BLaER1 treated with 17β-estradiol and CSF1 and Interleukin-3, amounts not matched to agents 10 nM and 100 nM (cell line): ENCODE measurements at regions not wholly inside any gene's neighbourhood (a gene's known extent, or its start where the extent isn't known, plus 50 kb on each side); places are given as distances from the start of the nearest gene placed in this dataset.

ENCODE experiments used
- H3K27ac ChIP-seq, 11 experiments: shearing (Covaris generic); formaldehyde crosslinking; 2 replicates each; pipeline ENCODE4 v1.8.1; 2022
- H3K27me3 ChIP-seq, 11 experiments: shearing (Covaris generic); formaldehyde crosslinking; 2 replicates each; pipeline ENCODE4 v1.8.1; 2022
- H3K36me3 ChIP-seq, 11 experiments: shearing (Covaris generic); formaldehyde crosslinking; 2 replicates each; pipeline ENCODE4 v1.8.1; 2022
- H3K4me1 ChIP-seq, 10 experiments: shearing (Covaris generic); formaldehyde crosslinking; 2 replicates each; pipeline ENCODE4 v1.8.1; 2022
- H3K4me2 ChIP-seq, 11 experiments: shearing (Covaris generic); formaldehyde crosslinking; 2 replicates each; pipeline ENCODE4 v1.8.1; 2022
- H3K4me3 ChIP-seq, 10 experiments: shearing (Covaris generic); formaldehyde crosslinking; 2 replicates each; pipeline ENCODE4 v1.8.1; 2022
- H3K9ac ChIP-seq, 11 experiments: shearing (Covaris generic); formaldehyde crosslinking; 2 replicates each; pipeline ENCODE4 v1.8.1; 2022
- H3K9me3 ChIP-seq, 11 experiments: shearing (Covaris generic); formaldehyde crosslinking; replicated peaks in 1 of 11; 2 replicates each; pipeline ENCODE4 v1.8.1; 2022
- H4K20me1 ChIP-seq, 11 experiments: shearing (Covaris generic); formaldehyde crosslinking; 2 replicates each; pipeline ENCODE4 v1.8.1; 2022
- Cebpa-rat ChIP-seq, 11 experiments: shearing (Covaris generic); IDR thresholded peaks; 2 replicates each; pipeline ENCODE4 v1.8.1; 2022

GRCh38 chr3:173275740-173276139, 121.8 kb upstream of the NLGN1 start:
- Histone ChIP-seq H3K4me3 (no peak overlapping the region), H3K4me2 (no peak overlapping the region), H3K4me1 (no peaks in the 10 kb centered on the region), H3K36me3 (no peaks in the 10 kb centered on the region), H3K27me3 (no peaks in the 10 kb centered on the region), H3K9ac (no peak overlapping the region), H3K27ac (no peak overlapping the region), H3K9me3 (0 out of 22 replicates have a peak, but pooled peaks cover 0 to 5% (median 0%) of the 10 kb centered on the region in 11 experiments), H4K20me1 (no peaks in the 10 kb centered on the region)
- no peak for TF ChIP-seq Cebpa-rat (IDR thresholded peaks at IDR 0.05)

GRCh38 chr3:173273838-173274237, 123.7 kb upstream of the NLGN1 start:
- no peak overlapping the region for H3K9ac ChIP-seq
- no peak overlapping the region for H3K4me3 ChIP-seq
- no peak for TF ChIP-seq Cebpa-rat (IDR thresholded peaks at IDR 0.05)
- peaks cover 0 to 13% (median 8%) of the 10 kb centered on the region in 10 experiments; a peak in 16 of 20 replicates for H3K4me1 ChIP-seq
- H3K27ac ChIP-seq, result no peak overlapping the region
- 0 out of 22 replicates have a peak, but pooled peaks cover 0 to 5% (median 0%) of the 10 kb centered on the region in 11 experiments for H3K9me3 ChIP-seq
- H3K27me3 ChIP-seq, result no peaks in the 10 kb centered on the region
- no peaks in the 10 kb centered on the region for H4K20me1 ChIP-seq
- no peaks in the 10 kb centered on the region for H3K36me3 ChIP-seq
- H3K4me2 ChIP-seq, result no peak overlapping the region

- no peak overlapping the region for H3K4me3 ChIP-seq
- H3K4me2 ChIP-seq, result no peak overlapping the region
- H3K27ac ChIP-seq, result no peak overlapping the region
- no peak for TF ChIP-seq Cebpa-rat (IDR thresholded peaks at IDR 0.05)
- H3K4me1 ChIP-seq, result peaks cover 0 to 13% (median 8%) of the 10 kb centered on the region in 10 experiments; a peak in 16 of 20 replicates
- no peaks in the 10 kb centered on the region for H4K20me1 ChIP-seq
- no peaks in the 10 kb centered on the region for H3K27me3 ChIP-seq
- no peaks in the 10 kb centered on the region for H3K9me3 ChIP-seq
- no peak overlapping the region for H3K9ac ChIP-seq
- no peaks in the 10 kb centered on the region for H3K36me3 ChIP-seq
Measured at GRCh38 chr3:173268781-173269180, 127.7 kb upstream of the SPATA16 start.

- Histone ChIP-seq H3K27me3 (no peaks in the 10 kb centered on the region), H3K9ac (no peak overlapping the region), H3K27ac (no peak overlapping the region), H3K4me2 (no peak overlapping the region), H3K9me3 (no peaks in the 10 kb centered on the region), H3K4me1 (peaks cover 0 to 13% (median 8%) of the 10 kb centered on the region in 10 experiments; a peak in 16 of 20 replicates), H4K20me1 (no peaks in the 10 kb centered on the region), H3K4me3 (no peak overlapping the region), H3K36me3 (no peaks in the 10 kb centered on the region)
- TF ChIP-seq Cebpa-rat (IDR thresholded peaks at IDR 0.05), result no peak
Measured at GRCh38 chr3:173267716-173268115, 126.7 kb upstream of the SPATA16 start.

- Histone ChIP-seq H3K27ac (no peak overlapping the region), H3K9ac (no peak overlapping the region), H3K4me2 (no peak overlapping the region), H3K4me1 (peaks cover 0 to 13% (median 8%) of the 10 kb centered on the region in 10 experiments; a peak in 16 of 20 replicates), H3K4me3 (no peak overlapping the region), H3K36me3 (no peaks in the 10 kb centered on the region), H4K20me1 (no peaks in the 10 kb centered on the region), H3K9me3 (no peaks in the 10 kb centered on the region), H3K27me3 (no peaks in the 10 kb centered on the region)
- TF ChIP-seq Cebpa-rat (IDR thresholded peaks at IDR 0.05), result no peak
Measured at GRCh38 chr3:173266441-173266840, 125.4 kb upstream of the SPATA16 start.

GRCh38 chr3:173258697-173259096, 117.7 kb upstream of the SPATA16 start:
- H4K20me1 ChIP-seq, result no peaks in the 10 kb centered on the region
- no peak for TF ChIP-seq Cebpa-rat (IDR thresholded peaks at IDR 0.05)
- no peak overlapping the region for H3K27ac ChIP-seq
- no peak overlapping the region for H3K4me2 ChIP-seq
- no peaks in the 10 kb centered on the region for H3K27me3 ChIP-seq
- H3K9ac ChIP-seq, result no peak overlapping the region
- H3K4me1 ChIP-seq, result no peaks in the 10 kb centered on the region
- H3K4me3 ChIP-seq, result no peak overlapping the region
- H3K9me3 ChIP-seq, result no peaks in the 10 kb centered on the region
- H3K36me3 ChIP-seq, result no peaks in the 10 kb centered on the region

- Histone ChIP-seq H3K4me3 (no peak overlapping the region), H3K9me3 (no peaks in the 10 kb centered on the region), H3K4me1 (no peaks in the 10 kb centered on the region), H3K36me3 (no peaks in the 10 kb centered on the region), H4K20me1 (no peaks in the 10 kb centered on the region), H3K27ac (no peak overlapping the region), H3K9ac (no peak overlapping the region), H3K4me2 (no peak overlapping the region), H3K27me3 (no peaks in the 10 kb centered on the region)
- TF ChIP-seq Cebpa-rat (IDR thresholded peaks at IDR 0.05), result no peak
Measured at GRCh38 chr3:173257797-173258196, 116.8 kb upstream of the SPATA16 start.

- Histone ChIP-seq H3K9ac (no peak overlapping the region), H3K27ac (no peak overlapping the region), H4K20me1 (no peaks in the 10 kb centered on the region), H3K4me2 (no peak overlapping the region), H3K4me3 (no peak overlapping the region), H3K27me3 (no peaks in the 10 kb centered on the region), H3K36me3 (no peaks in the 10 kb centered on the region), H3K4me1 (no peaks in the 10 kb centered on the region), H3K9me3 (no peaks in the 10 kb centered on the region)
- TF ChIP-seq Cebpa-rat (IDR thresholded peaks at IDR 0.05), result no peak
Measured at GRCh38 chr3:173255555-173255954, 114.5 kb upstream of the SPATA16 start.

- H3K9ac ChIP-seq, result no peak overlapping the region
- H3K4me2 ChIP-seq, result no peak overlapping the region
- TF ChIP-seq Cebpa-rat (IDR thresholded peaks at IDR 0.05), result no peak
Measured at GRCh38 chr3:173253471-173253870, 112.4 kb upstream of the SPATA16 start.

GRCh38 chr3:173249457-173249856, 108.4 kb upstream of the SPATA16 start:
- no peak overlapping the region for H3K4me2 ChIP-seq
- H3K9ac ChIP-seq, result no peak overlapping the region
- no peaks in the 10 kb centered on the region for H3K36me3 ChIP-seq
- no peak overlapping the region for H3K4me3 ChIP-seq
- no peak for TF ChIP-seq Cebpa-rat (IDR thresholded peaks at IDR 0.05)
- no peak overlapping the region for H3K27ac ChIP-seq
- no peaks in the 10 kb centered on the region for H4K20me1 ChIP-seq
- H3K4me1 ChIP-seq, result no peaks in the 10 kb centered on the region
- H3K9me3 ChIP-seq, result 0 out of 22 replicates have a peak, but pooled peaks cover 0 to 4% (median 0%) of the 10 kb centered on the region in 11 experiments
- H3K27me3 ChIP-seq, result no peaks in the 10 kb centered on the region

More at GRCh38 chr3:173253471-173253870, 112.4 kb upstream of the SPATA16 start:
- H3K27me3 ChIP-seq, result no peaks in the 10 kb centered on the region
- H3K4me1 ChIP-seq, result no peaks in the 10 kb centered on the region
- H3K4me3 ChIP-seq, result no peak overlapping the region
- no peaks in the 10 kb centered on the region for H3K36me3 ChIP-seq
- H3K27ac ChIP-seq, result no peak overlapping the region
- no peaks in the 10 kb centered on the region for H4K20me1 ChIP-seq
- 0 out of 22 replicates have a peak, but pooled peaks cover 0 to 4% (median 0%) of the 10 kb centered on the region in 11 experiments for H3K9me3 ChIP-seq
